IMR-90 (cell line): ENCODE measurements at regions not wholly inside any gene's neighbourhood (a gene's known extent, or its start where the extent isn't known, plus 50 kb on each side); places are given as distances from the start of the nearest gene placed in this dataset.

Source experiments
- ATAC-seq: fragments of 200-7000 bp; cut with Tn5 transposase; 2 replicates; pipeline ENCODE4 v1.9.1; 2020; ENCODE audit warnings: low read depth, mild to moderate bottlenecking, moderate library complexity
- BruUV-seq: library from RNA; stranded (reverse); fragments of 400-500 nt; replicated peaks from 2 replicates; lab custom pipeline; 2021; lab: Mats Ljungman, UMichigan
- CTCF ChIA-PET: fragments of 300-600 bp; formaldehyde crosslinking; extraction: SDS; loops from one replicate; lab custom pipeline; 2021; ENCODE audit warnings: antibody characterized with exemption; lab: Yijun Ruan, JAX
- POLR2A ChIA-PET: fragments of 300-600 bp; sonication (Branson Sonifier 250); formaldehyde crosslinking; loops from one replicate; lab custom pipeline; 2022; ENCODE audit warnings: antibody characterized with exemption; ENCODE audit not compliant: unreplicated experiment; lab: Charles Lee
- DNase-seq: peaks from one replicate; pipeline ENCODE4 v3.0.0; 2013
- H2AFZ ChIP-seq: replicated peaks from 2 replicates; pipeline ENCODE3; 2013; ENCODE audit warnings: low read length, mild to moderate bottlenecking; ENCODE audit not compliant: poor library complexity
- H2AK5ac ChIP-seq: 2 replicates; pipeline ENCODE4 v1.6.1; 2013; ENCODE audit warnings: low read depth, low read length, inconsistent platforms
- H2AK9ac ChIP-seq: replicated peaks from 2 replicates; pipeline ENCODE3; 2013; ENCODE audit warnings: mild to moderate bottlenecking, low read depth, low read length, moderate library complexity; ENCODE audit not compliant: poor library complexity
- H2BK120ac ChIP-seq: 2 replicates; pipeline ENCODE4 v1.6.1; 2013; ENCODE audit warnings: low read depth, low read length, inconsistent platforms
- H2BK15ac ChIP-seq: 3 replicates; pipeline ENCODE4 v1.6.1; 2013; ENCODE audit warnings: low read depth, low read length, inconsistent platforms
- H2BK20ac ChIP-seq: 2 replicates; pipeline ENCODE4 v1.6.1; 2013; ENCODE audit warnings: low read depth, mild to moderate bottlenecking, inconsistent platforms, low read length, moderate library complexity
- H2BK5ac ChIP-seq: 2 replicates; pipeline ENCODE4 v1.6.1; 2013; ENCODE audit warnings: mild to moderate bottlenecking, low read depth, low read length, inconsistent platforms; ENCODE audit not compliant: poor library complexity, severe bottlenecking
- H3K14ac ChIP-seq: replicated peaks from 2 replicates; pipeline ENCODE4 v1.6.1; 2013; ENCODE audit warnings: low read depth, low read length, inconsistent platforms
- H3K18ac ChIP-seq: 2 replicates; pipeline ENCODE4 v1.6.1; 2013; ENCODE audit warnings: low read depth, low read length, control low read depth
- H3K23ac ChIP-seq: 2 replicates; pipeline ENCODE4 v1.6.1; 2013; ENCODE audit warnings: low read depth, low read length, inconsistent platforms
- H3K27ac ChIP-seq: 2 replicates; pipeline ENCODE4 v1.5.1; 2013; ENCODE audit warnings: mild to moderate bottlenecking, control low read depth, low read length; ENCODE audit not compliant: insufficient read depth
- H3K27me3 ChIP-seq: 2 replicates; pipeline ENCODE4 v1.6.1; 2013; ENCODE audit warnings: low read length; ENCODE audit not compliant: control insufficient read depth, insufficient read depth
- H3K36me3 ChIP-seq: 2 replicates; pipeline ENCODE4 v1.6.1; 2013; ENCODE audit warnings: low read length, mixed read lengths; ENCODE audit not compliant: control insufficient read depth, insufficient read depth
- H3K4ac ChIP-seq: 2 replicates; pipeline ENCODE4 v1.6.1; 2013; ENCODE audit warnings: low read depth, low read length, inconsistent platforms
- H3K4me1 ChIP-seq: 2 replicates; pipeline ENCODE4 v1.6.1; 2013; ENCODE audit warnings: low read length, mixed read lengths; ENCODE audit not compliant: control insufficient read depth, insufficient read depth
- H3K4me2 ChIP-seq: 2 replicates; pipeline ENCODE4 v1.6.1; 2013; ENCODE audit warnings: low read depth, mild to moderate bottlenecking, control low read depth, low read length, moderate library complexity
- H3K4me3 ChIP-seq: 2 replicates; pipeline ENCODE4 v1.5.1; 2013; ENCODE audit warnings: low read depth, mild to moderate bottlenecking, control low read depth, low read length, moderate library complexity; ENCODE audit not compliant: insufficient read depth
- H3K56ac ChIP-seq: 2 replicates; pipeline ENCODE4 v1.6.1; 2013; ENCODE audit warnings: low read length, inconsistent platforms; ENCODE audit not compliant: insufficient read depth; ENCODE audit errors: extremely low read depth
- H3K79me1 ChIP-seq, 2 experiments: 2 replicates each; pipeline ENCODE4 v1.6.1; 2013; ENCODE audit warnings: low read length in 2 of 2, inconsistent platforms in 1 of 2, low read depth in 1 of 2
- H3K9ac ChIP-seq: 2 replicates; pipeline ENCODE4 v1.6.1; 2013; ENCODE audit warnings: low read depth, low read length, control low read depth
- H3K9me1 ChIP-seq: 2 replicates; pipeline ENCODE4 v1.6.1; 2013; ENCODE audit warnings: low read length, inconsistent platforms; ENCODE audit not compliant: insufficient read depth
- H3K9me3 ChIP-seq: 2 replicates; pipeline ENCODE4 v1.6.1; 2013; ENCODE audit warnings: low read length; ENCODE audit not compliant: control insufficient read depth, insufficient read depth
- H4K20me1 ChIP-seq: 2 replicates; pipeline ENCODE4 v1.6.1; 2013; ENCODE audit warnings: low read length, inconsistent platforms; ENCODE audit not compliant: insufficient read depth
- H4K5ac ChIP-seq: 2 replicates; pipeline ENCODE4 v1.6.1; 2013; ENCODE audit warnings: mild to moderate bottlenecking, low read depth, low read length, control low read depth
- H4K8ac ChIP-seq, 2 experiments: 2 replicates each; pipeline ENCODE4 v1.6.1; 2013; ENCODE audit warnings: low read depth in 2 of 2, low read length in 2 of 2, control low read depth in 1 of 2, inconsistent platforms in 1 of 2
- H4K91ac ChIP-seq: 2 replicates; pipeline ENCODE4 v1.6.1; 2013; ENCODE audit warnings: low read depth, low read length, inconsistent platforms; ENCODE audit not compliant: insufficient read depth
- CEBPB ChIP-seq: IDR thresholded peaks from 2 replicates; pipeline ENCODE4 v1.6.1; 2012; ENCODE audit warnings: low read depth, low read length, improper control_type of control experiment
- CTCF ChIP-seq: conservative IDR thresholded peaks from 2 replicates; pipeline ENCODE4 v1.5.1; 2012; ENCODE audit warnings: mild to moderate bottlenecking, low read depth, low read length, improper control_type of control experiment
- ELK1 ChIP-seq: fragments of 150-350 bp; IDR thresholded peaks from 2 replicates; pipeline ENCODE4 v1.6.1; 2016; ENCODE audit warnings: low read depth, mild to moderate bottlenecking, low read length, moderate library complexity, borderline replicate concordance
- MAFK ChIP-seq: IDR thresholded peaks from 2 replicates; pipeline ENCODE4 v1.6.1; 2012; ENCODE audit warnings: low read depth, low read length, improper control_type of control experiment
- MAZ ChIP-seq: IDR thresholded peaks from 2 replicates; pipeline ENCODE4 v1.6.1; 2012; ENCODE audit warnings: low read depth, mild to moderate bottlenecking, low read length, improper control_type of control experiment, moderate library complexity, borderline replicate concordance
- POLR2A ChIP-seq: IDR thresholded peaks from 2 replicates; pipeline ENCODE4 v1.6.1; 2012; ENCODE audit warnings: mild to moderate bottlenecking, low read depth, low read length
- RCOR1 ChIP-seq: IDR thresholded peaks from 2 replicates; pipeline ENCODE4 v1.6.1; 2012; ENCODE audit warnings: mild to moderate bottlenecking, low read length, improper control_type of control experiment; ENCODE audit not compliant: insufficient replicate concordance
- RFX5 ChIP-seq: IDR thresholded peaks from 2 replicates; pipeline ENCODE4 v1.8.0; 2012; ENCODE audit warnings: low read depth, mild to moderate bottlenecking, low read length, moderate library complexity
- USF2 ChIP-seq: fragments of 150-350 bp; IDR thresholded peaks from 2 replicates; pipeline ENCODE4 v1.6.1; 2017; ENCODE audit warnings: mild to moderate bottlenecking, antibody characterized with exemption, low read length, low read depth
- WGBS, 2 experiments: methylation state at CpG; one replicate each; pipeline versions ENCODE4 v1.1.5 to v1.1.7; 2013; ENCODE audit warnings: missing lambda C conversion rate in 2 of 2; ENCODE audit not compliant: insufficient read length in 1 of 2; ENCODE audit errors: extremely low coverage in 2 of 2; 5-methylcytosine and 5-hydroxymethylcytosine counted together
- dilution Hi-C: fragments of 300-500 bp; cut with HindIII; formaldehyde crosslinking; loops from one replicate; pipeline ENCODE4 v1.14.3; 2018; ENCODE audit warnings: low sequenced_read_pairs; ENCODE audit not compliant: unreplicated experiment
- in situ Hi-C: fragments of 300-500 bp; cut with MboI; formaldehyde crosslinking; loops from 3 replicates; pipeline ENCODE4 v1.14.3; 2019; ENCODE audit warnings: low sequenced_read_pairs, inconsistent platforms, mixed read lengths
- intact Hi-C: fragments of 100-400 bp; cut with micrococcal nuclease; formaldehyde crosslinking; loops from 2 replicates; pipeline ENCODE4 v1.10.0; 2022

GRCh38 chr15:52870015-52870414 is 79.9 kb upstream of the ONECUT1 start:
- Histone ChIP-seq H3K36me3 (no peaks in the 10 kb centered on the region), H3K4me1 (no peaks in the 10 kb centered on the region), H2BK20ac (no peak overlapping the region), H4K91ac (no peak overlapping the region), H4K8ac (no peak overlapping the region), H2AK9ac (no peak overlapping the region), H2BK120ac (no peak overlapping the region), H3K4me3 (no peak overlapping the region), H3K23ac (no peak overlapping the region), H2AK5ac (no peak overlapping the region), H4K5ac (no peak overlapping the region), H3K56ac (no peak overlapping the region), H3K79me1 (no peaks in the 10 kb centered on the region), H2BK15ac (no peak overlapping the region), H3K4me2 (no peak overlapping the region), H3K4ac (no peak overlapping the region), H3K27me3 (no peaks in the 10 kb centered on the region), H3K18ac (no peak overlapping the region), H3K14ac (no peak overlapping the region), H3K27ac (no peak overlapping the region), H3K9me3 (peaks cover 5% of the 10 kb centered on the region; the same call in 1 of the 2 replicates), H2BK5ac (no peak overlapping the region), H3K9ac (no peak overlapping the region), H4K20me1 (no peaks in the 10 kb centered on the region), H3K9me1 (no peaks in the 10 kb centered on the region), H2AFZ (no peak overlapping the region)
- TF ChIP-seq RFX5: no peak
- no peak for TF ChIP-seq MAZ
- no peak for TF ChIP-seq POLR2A
- no peak for TF ChIP-seq MAFK
- no peak for TF ChIP-seq ELK1
- TF ChIP-seq CEBPB: no peak
- TF ChIP-seq USF2: no peak
- TF ChIP-seq RCOR1: no peak
- no peak for TF ChIP-seq CTCF
- ChIA-PET CTCF (no interaction called here), POLR2A (no interaction called here)
- DNase-seq (no peak), ATAC-seq (no peak)
- BruUV-seq: no TSS peak
- WGBS, 2 experiments: 29 to 100% methylated on average over 1 to 3 of the region's 3 CpGs
- in situ Hi-C loops (no loop called here), dilution Hi-C loops (no loop called here), intact Hi-C loops (no loop called here)
